HG03039 (cell line): ENCODE measurements at regions not wholly inside any gene's neighbourhood (a gene's known extent, or its start where the extent isn't known, plus 50 kb on each side); places are given as distances from the start of the nearest gene placed in this dataset.
"Not testable (repeated sequence)": the region's sequence is repeated elsewhere in the genome, so short reads cannot be mapped to it uniquely, and the experiment has no call there.

ENCODE experiments used
- ATAC-seq: cut with Tn5 transposase; IDR thresholded peaks from one replicate; pipeline ENCODE4 v1.9.1; 2021; ENCODE audit warnings: mild to moderate bottlenecking, moderate library complexity; ENCODE audit not compliant: unreplicated experiment

DNA sequence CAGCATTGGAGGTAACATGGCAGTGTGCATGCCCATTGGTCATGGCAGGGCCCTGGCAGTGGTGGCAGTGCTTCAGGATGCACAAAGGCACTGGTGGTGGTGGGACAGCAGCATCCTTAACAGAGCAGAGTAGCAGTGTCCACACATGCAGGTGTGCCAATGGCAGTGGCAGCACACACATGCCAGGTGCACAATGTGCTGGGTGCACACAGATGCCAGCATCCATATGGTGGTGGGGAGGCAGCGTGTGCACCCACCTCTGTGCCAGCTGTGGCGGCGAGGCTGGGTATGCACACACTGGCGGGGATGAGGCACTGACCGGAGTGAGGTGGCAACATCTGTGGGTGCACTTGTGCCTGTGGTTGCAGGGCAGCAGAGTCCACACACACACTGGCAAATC, 150.6 kb downstream of the SI start:
- no peak for ATAC-seq

DNA sequence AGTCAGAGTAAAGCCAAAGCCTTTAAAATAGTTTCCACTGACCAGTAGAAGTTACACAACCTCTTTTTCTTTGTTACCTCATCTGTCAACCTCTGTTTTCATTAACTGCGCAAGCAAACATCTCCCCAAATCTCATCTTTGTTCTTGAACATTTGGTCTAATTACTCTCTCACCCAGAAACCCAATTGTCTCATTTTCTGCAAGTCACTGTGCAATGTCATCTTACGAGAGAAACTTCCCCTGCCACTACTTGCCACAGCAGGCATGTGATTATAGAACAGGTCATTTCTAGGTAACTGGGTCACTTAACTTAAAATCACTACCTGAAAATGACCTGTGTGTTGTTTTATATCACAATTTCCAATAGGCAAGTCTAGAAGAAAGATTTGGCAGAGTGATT, 159.4 kb downstream of the SI start:
- ATAC-seq: no peak

DNA sequence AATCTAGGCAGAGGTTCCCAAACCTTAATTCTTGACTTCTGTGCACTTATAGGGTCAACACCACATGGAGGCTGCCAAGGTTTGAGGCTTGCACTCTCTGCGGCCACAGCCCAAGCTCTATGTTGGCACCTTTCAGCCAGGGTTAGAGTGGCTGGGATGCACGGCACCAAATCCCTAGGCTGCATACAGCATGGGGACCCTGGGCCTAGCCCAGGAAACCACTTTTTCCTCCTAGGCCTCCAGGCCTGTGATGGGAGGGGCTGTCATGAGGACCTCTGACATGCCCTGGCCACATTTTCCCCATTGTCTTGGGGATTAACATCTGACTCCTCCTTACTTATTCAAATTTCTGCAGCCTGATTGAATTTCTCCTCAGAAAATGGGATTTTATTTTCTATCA, 165.4 kb downstream of the SI start:
- no peak for ATAC-seq

DNA sequence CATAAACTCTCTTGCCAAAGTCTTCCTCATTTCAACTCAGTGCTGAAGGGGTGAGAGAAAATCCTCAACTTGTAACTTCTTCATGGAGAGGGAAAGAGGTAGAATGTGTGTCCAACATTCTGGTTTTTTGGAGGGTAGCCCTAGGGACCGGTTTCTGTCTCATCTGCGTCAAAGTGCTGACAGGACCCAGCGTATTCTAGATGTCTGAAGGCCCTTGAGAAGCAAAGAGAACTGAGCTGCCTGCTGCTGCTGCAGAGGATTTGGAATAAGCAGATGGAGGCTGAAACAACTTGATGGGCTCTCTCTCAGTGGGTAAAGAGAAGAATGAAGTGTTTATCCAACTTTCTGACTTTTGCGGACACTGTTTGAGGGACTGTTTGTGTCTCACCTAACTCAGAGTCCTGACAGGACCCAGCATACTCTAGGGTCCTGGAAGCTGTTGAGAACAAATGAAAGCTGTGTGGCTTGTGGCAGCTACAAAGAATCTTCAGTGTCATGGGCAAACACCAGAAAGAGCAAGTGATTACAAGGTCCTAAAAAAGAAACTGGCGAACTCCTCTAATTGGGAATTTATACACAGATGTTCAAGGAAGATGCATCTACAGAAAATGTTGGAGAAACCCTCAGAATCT, 174.4 kb downstream of the SI start:
- no peak for ATAC-seq

DNA sequence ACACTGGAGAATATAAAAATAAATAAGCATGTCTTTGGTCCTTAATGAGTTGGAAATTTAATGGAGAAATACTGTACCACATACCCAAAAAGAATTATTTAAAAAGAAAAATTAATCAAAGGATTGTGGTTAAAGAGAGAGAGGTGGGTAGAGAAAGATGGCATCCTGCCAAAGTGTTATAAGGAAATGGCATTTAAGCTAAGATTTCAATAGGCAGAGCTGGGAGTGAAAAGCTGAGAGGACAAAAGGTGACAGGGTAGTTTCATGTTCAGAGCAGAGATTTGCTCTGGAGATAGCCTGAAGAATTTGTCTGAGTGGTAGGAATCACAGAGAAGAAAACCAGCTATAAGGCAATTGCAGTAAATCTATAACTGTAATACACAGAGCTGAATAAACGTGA, 181.0 kb downstream of the SI start:
- no peak for ATAC-seq

DNA sequence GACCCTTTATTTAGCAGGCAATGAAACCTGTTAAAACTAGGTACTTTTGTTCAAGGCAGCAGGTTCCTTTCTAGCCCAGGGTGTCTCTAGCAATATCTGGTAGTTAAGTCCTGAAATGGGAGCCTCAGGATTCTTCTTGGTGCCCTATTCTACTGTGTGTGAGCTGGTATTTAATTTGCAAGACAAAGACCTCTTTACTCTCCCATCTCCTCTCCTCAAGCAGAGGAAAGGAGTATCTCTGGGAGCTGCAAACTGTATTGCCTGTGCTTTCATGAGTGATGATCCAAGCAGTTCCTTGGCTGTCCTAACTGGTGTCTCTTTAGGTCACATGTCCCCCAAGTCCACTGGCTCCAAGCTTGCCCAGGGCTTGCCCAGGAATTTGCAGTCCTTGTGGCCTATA, 188.2 kb downstream of the SI start:
- no peak for ATAC-seq

DNA sequence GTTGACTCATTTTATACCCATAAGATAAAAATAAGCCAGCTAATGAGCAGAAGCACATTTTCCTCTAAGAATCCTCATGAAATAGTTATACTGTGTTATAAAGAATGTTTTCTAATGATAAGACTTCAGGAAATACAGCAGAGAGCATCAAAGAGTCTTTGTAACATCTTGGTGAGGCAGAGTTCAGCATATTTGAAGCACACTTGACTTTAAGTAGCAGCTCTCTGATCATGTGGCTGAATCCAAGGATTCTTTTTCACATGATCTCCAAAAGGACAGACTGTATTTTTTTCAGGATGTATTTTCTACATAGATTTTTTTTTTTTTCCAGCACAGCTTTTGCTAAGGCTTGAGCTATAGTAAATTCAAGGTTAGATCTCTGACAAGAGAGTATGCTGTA, 195.1 kb downstream of the SI start:
- no peak for ATAC-seq

DNA sequence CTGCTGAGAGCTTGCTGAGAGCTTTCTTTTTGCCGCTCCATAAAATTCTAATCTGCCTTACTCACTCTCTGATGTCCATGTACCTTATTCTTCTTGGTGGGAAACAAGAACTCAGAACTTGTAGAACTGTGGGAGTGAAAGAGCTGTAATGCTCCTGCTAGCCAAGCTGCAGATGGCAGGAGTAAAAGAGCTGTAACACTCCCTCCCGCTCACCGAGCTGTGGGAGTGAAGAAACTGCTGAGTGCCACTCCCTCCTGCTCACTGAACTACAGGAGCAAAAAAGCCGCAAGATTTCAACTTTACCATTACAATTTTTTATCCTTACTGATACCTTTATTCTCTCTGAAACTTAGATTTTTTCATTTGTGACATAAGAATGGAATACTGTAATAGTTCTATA, 199.1 kb downstream of the SI start:
- ATAC-seq: no peak

DNA sequence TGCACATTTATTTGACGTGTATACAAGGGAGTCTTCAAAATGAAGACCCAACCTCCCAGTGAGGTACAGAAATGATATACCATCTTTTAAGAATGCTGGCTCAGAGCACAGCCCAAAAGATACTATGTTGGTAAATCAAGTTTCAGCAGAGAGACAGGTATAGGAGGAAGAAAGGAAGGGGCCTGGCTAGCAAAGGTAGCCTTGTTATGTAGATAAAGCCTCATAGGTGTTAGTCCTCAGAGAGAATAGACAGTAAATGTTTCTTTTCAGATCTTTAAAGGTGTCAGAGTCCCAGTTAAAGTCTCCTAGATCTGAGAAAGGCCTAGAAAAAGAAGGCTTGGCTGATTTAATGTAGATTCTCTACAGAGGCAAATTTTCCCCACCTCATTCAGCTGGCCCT, 213.8 kb downstream of the SI start:
- ATAC-seq: no peak

DNA sequence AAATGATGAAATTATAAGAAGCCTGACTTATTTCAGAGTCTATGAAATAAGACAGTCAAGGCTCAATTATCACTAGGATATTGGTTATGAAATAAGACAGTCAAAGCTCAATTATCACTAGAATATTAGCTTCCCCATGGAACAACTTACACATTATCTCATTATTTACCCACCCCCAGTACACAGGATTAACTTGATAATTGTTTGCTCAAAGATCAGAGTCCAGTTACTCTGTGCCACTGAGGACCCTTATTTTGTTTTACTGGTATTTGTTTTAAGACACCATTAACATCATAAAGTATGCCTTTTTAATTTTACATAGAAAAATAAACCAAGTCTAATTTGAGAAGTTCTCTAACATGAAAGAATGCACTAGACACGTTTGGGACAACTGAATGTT, 225.4 kb downstream of the SI start:
- no peak for ATAC-seq

DNA sequence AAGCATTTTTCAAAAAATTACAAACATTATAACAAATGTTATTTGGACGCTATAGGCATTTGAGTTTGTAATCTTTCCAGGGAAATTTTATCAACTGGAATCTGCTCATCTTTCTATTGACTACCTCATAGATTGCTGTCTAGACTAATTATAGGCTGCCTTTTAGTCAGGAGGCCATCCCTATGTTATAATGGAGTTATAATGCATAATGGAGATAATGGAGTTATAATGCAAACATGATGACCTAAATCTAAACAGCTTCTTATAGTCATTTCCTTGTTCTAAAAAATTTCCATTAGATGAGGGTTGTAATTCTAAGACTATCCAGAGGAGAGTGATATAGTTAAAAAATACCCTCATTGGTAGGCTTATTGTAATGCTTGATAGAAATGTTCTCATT, 226.4 kb downstream of the SI start:
- no peak for ATAC-seq

DNA sequence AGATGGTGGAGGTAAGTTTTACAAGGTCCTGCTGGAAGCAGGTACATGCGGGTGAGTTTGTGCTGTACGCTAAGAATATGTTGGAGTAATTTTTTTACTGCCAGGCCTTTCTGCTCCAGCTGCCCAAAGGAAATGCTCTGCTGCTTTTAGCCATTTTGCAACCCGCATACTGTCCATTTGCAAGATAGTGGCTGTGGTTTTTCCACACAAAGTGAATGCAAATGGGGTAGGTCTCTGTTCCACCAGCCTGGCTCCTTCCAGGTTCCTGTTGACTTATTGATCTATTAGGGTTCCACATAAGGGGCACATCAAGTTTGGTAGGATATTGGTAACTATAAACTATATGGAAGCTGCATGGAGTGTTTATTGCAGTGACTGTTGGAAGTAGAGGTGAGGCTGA, 227.1 kb downstream of the SI start:
- no peak for ATAC-seq

DNA sequence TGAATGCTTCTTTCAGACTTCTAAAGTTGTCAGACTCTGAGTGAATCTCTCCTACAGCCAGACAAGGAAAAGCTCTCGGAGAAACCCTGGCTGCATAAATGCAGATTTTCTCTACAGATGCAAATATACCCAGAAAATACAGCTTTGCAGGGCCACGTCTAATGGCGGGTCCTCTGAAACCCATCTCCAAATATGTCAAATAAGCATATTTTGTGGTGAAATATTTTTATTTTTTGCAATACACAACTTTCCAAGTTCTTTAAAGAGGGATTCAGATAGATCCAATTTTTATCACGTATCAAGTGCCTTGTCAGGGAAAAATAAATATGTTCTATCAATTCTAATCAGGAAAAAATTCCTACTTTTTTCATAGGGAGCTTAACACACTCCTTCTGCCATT, 229.4 kb downstream of the SI start:
- no peak for ATAC-seq

DNA sequence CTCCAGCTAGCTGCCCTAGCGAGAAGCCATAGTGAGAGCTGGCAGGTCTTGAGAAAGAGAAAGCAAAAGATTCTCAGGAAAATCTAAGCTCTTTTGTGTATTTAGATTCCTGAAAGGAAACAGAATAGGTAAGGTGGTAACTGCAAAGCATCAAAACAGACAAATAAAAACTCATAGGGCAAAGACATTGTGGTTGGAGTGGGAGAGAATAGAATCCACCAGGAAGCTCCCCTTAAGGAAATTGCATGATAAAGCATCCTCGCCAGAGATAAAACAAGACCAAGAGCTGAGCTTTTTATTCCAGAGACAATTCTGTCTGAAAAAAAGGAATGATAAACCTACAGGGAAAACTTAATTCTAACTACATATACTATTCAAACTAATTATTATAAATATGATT, 232.6 kb downstream of the SI start:
- ATAC-seq: no peak

DNA sequence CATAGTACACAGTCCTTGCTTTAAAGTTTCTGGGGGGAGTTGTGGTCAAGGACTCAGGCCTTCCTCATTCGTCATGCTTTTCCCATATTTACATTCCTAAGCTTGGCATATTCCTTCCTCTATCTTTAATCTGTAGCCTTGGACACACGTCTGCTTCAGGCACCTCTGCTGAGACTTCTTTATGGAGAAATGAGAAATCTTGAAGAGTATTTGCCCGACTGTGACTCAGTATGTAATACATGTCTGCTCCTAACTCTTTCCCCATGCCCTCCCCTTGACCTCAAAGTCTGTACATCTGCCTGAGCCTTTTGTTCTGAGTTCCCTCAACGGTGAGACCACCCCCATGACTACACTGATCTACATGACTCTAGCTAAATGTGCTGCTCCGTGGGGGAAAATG, 246.1 kb downstream of the SI start:
- ATAC-seq: no peak

DNA sequence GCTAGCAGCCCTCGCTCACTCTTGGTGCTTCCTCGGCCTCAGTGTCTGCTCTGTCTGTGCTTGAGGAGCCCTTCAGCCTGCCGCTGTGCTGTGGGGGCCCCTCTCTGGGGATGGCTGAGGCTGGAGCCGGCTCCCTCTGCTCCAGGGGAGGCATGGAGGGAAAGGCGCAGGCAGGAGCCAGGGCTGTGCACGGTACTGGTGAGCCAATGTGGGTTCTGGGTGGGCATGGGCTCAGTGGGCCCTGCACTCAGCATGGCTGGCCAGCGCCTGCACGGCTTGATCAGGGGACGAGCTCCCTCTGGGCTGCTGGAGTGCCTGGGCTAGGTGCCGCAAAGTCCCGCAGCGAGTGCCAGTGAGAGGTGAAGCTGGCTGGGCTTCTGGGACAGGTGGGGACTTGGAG, 260.0 kb downstream of the SI start:
- no peak for ATAC-seq

DNA sequence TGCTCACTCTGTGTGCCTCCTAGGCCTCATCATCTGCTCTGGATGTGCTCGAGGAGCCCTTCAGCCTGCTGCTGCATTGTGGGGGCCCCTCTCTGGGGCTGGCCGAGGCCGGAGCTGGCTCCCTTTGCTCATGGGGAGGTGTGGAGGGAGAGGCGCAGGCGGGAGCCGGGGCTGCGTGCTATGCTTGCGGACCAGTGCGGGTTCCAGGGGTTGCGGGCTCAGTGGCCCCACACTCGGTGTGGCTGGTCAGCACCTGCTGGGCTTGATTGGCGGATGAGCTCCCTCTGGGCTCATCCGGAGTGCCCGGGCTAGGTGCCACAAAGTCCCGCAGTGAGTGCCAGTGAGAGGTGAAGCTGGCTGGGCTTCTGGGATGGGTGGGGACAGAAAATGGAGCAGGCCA, 264.2 kb downstream of the SI start:
- no peak for ATAC-seq

DNA sequence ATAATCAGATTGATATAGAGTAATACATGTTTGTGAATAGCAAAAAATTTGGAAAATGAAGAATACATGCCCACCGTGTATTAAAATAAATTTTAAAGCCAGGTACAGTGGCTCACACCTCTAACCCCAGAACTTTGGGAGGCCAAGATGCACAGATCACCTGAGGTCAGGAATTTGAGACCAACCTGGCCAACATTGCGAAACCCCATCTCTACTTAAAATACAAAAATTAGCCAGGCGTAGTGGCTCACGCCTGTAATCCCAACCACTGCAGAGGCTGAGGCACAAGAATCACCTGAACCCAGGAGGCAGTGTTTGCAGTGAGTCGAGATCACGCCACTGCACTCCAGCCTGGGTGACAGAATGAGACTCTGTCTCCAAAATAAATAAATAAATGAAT, 266.3 kb downstream of the SI start:
- ATAC-seq: no peak

DNA sequence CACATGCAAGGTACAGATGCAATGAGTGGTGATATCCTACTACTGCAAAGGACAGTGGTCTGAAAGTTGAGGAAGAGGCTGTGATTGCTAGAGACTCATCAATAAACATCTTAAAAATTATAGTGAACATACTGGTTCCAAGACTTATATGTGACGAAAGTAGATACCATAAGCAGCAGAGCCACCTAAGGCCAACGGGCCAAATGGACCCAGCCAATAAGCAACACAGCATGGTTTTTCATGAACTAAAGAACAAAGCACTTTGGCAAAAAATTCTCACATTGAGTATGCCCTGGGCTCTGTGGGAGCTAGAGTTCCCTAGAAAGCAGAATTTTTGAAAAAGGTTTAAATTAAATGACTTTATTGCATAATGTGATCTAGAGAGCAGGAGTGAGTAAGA, 272.1 kb downstream of the SI start:
- ATAC-seq: no peak

DNA sequence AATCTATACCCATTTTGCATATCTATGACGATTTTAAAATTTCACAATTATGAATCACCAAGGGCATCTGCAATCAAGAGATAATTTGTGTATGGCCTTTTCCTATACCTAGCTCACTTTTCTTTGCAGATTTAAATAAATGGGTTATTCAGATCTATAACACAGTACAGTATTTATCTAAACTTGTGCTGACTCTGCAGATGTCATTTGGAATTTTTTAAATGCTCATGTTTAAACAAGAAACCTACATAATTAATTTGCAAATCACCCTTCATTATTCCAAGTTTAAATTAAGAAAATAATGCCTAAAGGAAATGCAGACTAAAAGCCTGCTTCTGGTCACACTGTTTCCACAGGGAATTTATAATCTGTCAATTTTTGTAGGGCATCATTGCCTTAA, 284.2 kb downstream of the SI start:
- no peak for ATAC-seq

DNA sequence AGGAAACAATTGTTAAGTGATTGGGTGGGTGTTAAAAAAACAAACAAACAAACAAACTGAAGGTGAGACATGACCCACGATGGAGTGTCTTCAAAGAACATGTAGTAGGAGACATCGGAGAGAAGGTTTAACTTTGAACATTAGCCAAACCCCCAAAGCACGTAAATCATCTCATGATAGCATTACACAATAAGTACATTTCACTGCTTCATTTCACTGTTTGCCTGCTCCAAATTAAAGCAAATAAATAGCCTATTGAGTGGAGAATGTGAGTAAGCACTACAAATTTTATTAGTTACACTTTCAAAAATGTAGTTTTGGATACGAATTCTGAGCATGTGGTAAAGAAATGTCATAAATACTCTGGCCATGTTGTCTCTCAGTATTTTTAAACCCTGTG, 287.0 kb downstream of the SI start:
- ATAC-seq: no peak

DNA sequence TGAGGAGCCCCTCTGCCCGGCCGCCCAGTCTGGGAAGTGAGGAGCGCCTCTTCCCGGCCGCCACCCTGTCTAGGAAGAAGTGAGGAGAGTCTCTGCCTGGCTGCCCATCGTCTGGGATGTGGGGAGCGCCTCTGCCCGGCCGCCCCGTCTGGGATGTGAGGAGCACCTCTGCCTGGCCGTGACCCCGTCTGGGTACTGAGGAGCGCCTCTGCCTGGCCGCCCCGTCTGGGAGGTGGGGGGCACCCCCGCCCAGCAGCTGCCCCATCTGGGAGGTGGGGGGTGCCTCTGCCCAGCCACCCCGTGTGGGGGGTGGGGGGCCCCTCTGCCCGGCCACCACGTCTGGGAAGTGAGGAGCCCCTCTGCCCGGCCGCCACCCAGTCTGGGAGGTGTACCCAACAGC, 293.9 kb downstream of the SI start:
- ATAC-seq: not testable (repeated sequence)

DNA sequence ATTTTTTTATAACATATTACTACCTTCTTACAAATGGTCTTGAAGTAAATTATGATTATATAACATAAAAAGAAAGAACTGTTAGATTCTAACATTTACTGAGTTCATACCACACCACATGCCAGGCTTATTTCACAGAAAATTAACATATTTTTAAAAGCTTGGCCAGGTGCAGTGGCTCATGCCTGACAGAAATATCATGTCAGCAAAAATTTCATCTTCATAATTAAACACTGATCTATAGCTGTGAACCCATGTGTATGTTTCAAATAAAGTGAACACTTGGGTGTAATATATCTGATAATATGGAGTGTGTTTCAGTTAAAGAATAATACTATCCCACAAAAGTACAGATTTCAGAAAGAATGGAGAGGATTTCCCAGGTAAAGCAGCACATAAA, 296.5 kb downstream of the SI start:
- no peak for ATAC-seq

DNA sequence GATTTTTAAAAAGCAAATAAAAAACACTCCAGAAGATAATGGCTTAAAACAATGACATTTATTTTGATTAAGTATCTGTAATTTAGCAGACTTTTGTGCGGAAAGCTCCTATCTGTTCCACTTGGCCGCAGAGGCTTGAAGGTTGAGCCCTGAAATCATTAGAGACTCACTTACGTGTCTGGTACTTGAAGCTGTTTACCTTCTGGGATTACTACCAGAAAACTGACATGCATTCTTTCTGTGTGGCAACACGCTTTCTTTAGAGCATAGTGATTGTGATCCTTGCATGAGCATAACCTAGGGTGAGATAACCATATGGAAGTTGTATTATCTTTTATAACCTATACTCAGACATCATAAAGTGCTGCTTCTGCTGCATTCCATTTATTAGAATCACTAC, 298.5 kb downstream of the SI start:
- no peak for ATAC-seq
